ENCODE measurements at regions not wholly inside any gene's neighbourhood (a gene's known extent, or its start where the extent isn't known, plus 50 kb on each side); places are given as distances from the start of the nearest gene placed in this dataset.
A peak's percentile ranks its signal among the peaks of the same experiment; 100 is the strongest.
"Not testable (repeated sequence)": the region's sequence is repeated elsewhere in the genome, so short reads cannot be mapped to it uniquely, and the experiment has no call there.

- not testable (repeated sequence) for H3K27ac Mint-ChIP-seq (ENCODE audit: unreplicated experiment); H3K36me3 Mint-ChIP-seq (ENCODE audit: low read depth); H3K27me3 Mint-ChIP-seq (ENCODE audit: low read depth); H3K9me3 Mint-ChIP-seq (ENCODE audit: low read depth); H3K4me3 Mint-ChIP-seq (ENCODE audit: unreplicated experiment); DNase-seq (ENCODE audit: low spot score); H3K4me1 Mint-ChIP-seq (ENCODE audit: low read depth)
These were observed 208.6 kb downstream of the BCL2L11 start for GRCh38 chr2:111329309-111329708.

GRCh38 chr2:111331099-111331724 is 210.5 kb downstream of the BCL2L11 start:
- H3K27me3 Mint-ChIP-seq (ENCODE audit: low read depth); DNase-seq (ENCODE audit: low spot score); H3K4me3 Mint-ChIP-seq (ENCODE audit: unreplicated experiment); H3K4me1 Mint-ChIP-seq (ENCODE audit: low read depth); H3K36me3 Mint-ChIP-seq (ENCODE audit: low read depth); H3K27ac Mint-ChIP-seq (ENCODE audit: unreplicated experiment); H3K9me3 Mint-ChIP-seq (ENCODE audit: low read depth): not testable (repeated sequence)

- not testable (repeated sequence) for DNase-seq (ENCODE audit: low spot score); H3K27me3 Mint-ChIP-seq (ENCODE audit: low read depth); H3K4me1 Mint-ChIP-seq (ENCODE audit: low read depth); H3K27ac Mint-ChIP-seq (ENCODE audit: unreplicated experiment); H3K36me3 Mint-ChIP-seq (ENCODE audit: low read depth); H3K4me3 Mint-ChIP-seq (ENCODE audit: unreplicated experiment); H3K9me3 Mint-ChIP-seq (ENCODE audit: low read depth)
These were observed 214.7 kb downstream of the BCL2L11 start for GRCh38 chr2:111335220-111335907.

- not testable (repeated sequence) for H3K4me1 Mint-ChIP-seq (ENCODE audit: low read depth); H3K27ac Mint-ChIP-seq (ENCODE audit: unreplicated experiment); H3K4me3 Mint-ChIP-seq (ENCODE audit: unreplicated experiment); H3K36me3 Mint-ChIP-seq (ENCODE audit: low read depth); DNase-seq (ENCODE audit: low spot score); H3K27me3 Mint-ChIP-seq (ENCODE audit: low read depth); H3K9me3 Mint-ChIP-seq (ENCODE audit: low read depth)
These were observed 217.8 kb downstream of the BCL2L11 start for GRCh38 chr2:111338474-111338873.

- H3K9me3 Mint-ChIP-seq (ENCODE audit: low read depth); H3K27me3 Mint-ChIP-seq (ENCODE audit: low read depth); H3K27ac Mint-ChIP-seq (ENCODE audit: unreplicated experiment); H3K36me3 Mint-ChIP-seq (ENCODE audit: low read depth); H3K4me3 Mint-ChIP-seq (ENCODE audit: unreplicated experiment); H3K4me1 Mint-ChIP-seq (ENCODE audit: low read depth); DNase-seq (ENCODE audit: low spot score): not testable (repeated sequence)
These were observed 218.8 kb downstream of the BCL2L11 start for GRCh38 chr2:111339476-111339875.

- H3K36me3 Mint-ChIP-seq (ENCODE audit: low read depth); H3K9me3 Mint-ChIP-seq (ENCODE audit: low read depth); H3K27me3 Mint-ChIP-seq (ENCODE audit: low read depth); H3K4me3 Mint-ChIP-seq (ENCODE audit: unreplicated experiment); DNase-seq (ENCODE audit: low spot score): not testable (repeated sequence)
- peaks cover 11% of the 10 kb centered on the region for H3K4me1 Mint-ChIP-seq (ENCODE audit: low read depth)
- H3K27ac Mint-ChIP-seq (ENCODE audit: unreplicated experiment), result peak overlapping the region; percentile 49
These were observed 223.9 kb downstream of the BCL2L11 start for GRCh38 chr2:111344590-111344989.

- not testable (repeated sequence) for H3K4me3 Mint-ChIP-seq (ENCODE audit: unreplicated experiment)
- H3K27ac Mint-ChIP-seq (ENCODE audit: unreplicated experiment), result peak overlapping the region; percentile 71
These were observed 224.7 kb downstream of the BCL2L11 start for GRCh38 chr2:111345439-111345838.

GRCh38 chr2:111346018-111346930 is 225.6 kb downstream of the BCL2L11 start:
- not testable (repeated sequence) for H3K9me3 Mint-ChIP-seq (ENCODE audit: low read depth); H3K4me3 Mint-ChIP-seq (ENCODE audit: unreplicated experiment); H3K4me1 Mint-ChIP-seq (ENCODE audit: low read depth); H3K27me3 Mint-ChIP-seq (ENCODE audit: low read depth); DNase-seq (ENCODE audit: low spot score); H3K36me3 Mint-ChIP-seq (ENCODE audit: low read depth)
- H3K27ac Mint-ChIP-seq (ENCODE audit: unreplicated experiment), result peak overlapping the region; percentile 41

More at GRCh38 chr2:111345439-111345838, 224.7 kb downstream of the BCL2L11 start:
- H3K36me3 Mint-ChIP-seq (ENCODE audit: low read depth); H3K9me3 Mint-ChIP-seq (ENCODE audit: low read depth); H3K27me3 Mint-ChIP-seq (ENCODE audit: low read depth); DNase-seq (ENCODE audit: low spot score): not testable (repeated sequence)
- H3K4me1 Mint-ChIP-seq (ENCODE audit: low read depth), result peaks cover 11% of the 10 kb centered on the region

- not testable (repeated sequence) for H3K9me3 Mint-ChIP-seq (ENCODE audit: low read depth); H3K4me1 Mint-ChIP-seq (ENCODE audit: low read depth); H3K4me3 Mint-ChIP-seq (ENCODE audit: unreplicated experiment); DNase-seq (ENCODE audit: low spot score); H3K36me3 Mint-ChIP-seq (ENCODE audit: low read depth); H3K27me3 Mint-ChIP-seq (ENCODE audit: low read depth); H3K27ac Mint-ChIP-seq (ENCODE audit: unreplicated experiment)
These were observed 227.0 kb downstream of the BCL2L11 start for GRCh38 chr2:111347695-111348094.

- not testable (repeated sequence) for DNase-seq (ENCODE audit: low spot score); H3K27me3 Mint-ChIP-seq (ENCODE audit: low read depth); H3K4me1 Mint-ChIP-seq (ENCODE audit: low read depth); H3K4me3 Mint-ChIP-seq (ENCODE audit: unreplicated experiment); H3K36me3 Mint-ChIP-seq (ENCODE audit: low read depth); H3K9me3 Mint-ChIP-seq (ENCODE audit: low read depth); H3K27ac Mint-ChIP-seq (ENCODE audit: unreplicated experiment)
These were observed 227.6 kb downstream of the BCL2L11 start for GRCh38 chr2:111348316-111348715.

GRCh38 chr2:111355022-111355817 is 234.5 kb downstream of the BCL2L11 start:
- H3K27me3 Mint-ChIP-seq (ENCODE audit: low read depth); H3K9me3 Mint-ChIP-seq (ENCODE audit: low read depth); DNase-seq (ENCODE audit: low spot score); H3K36me3 Mint-ChIP-seq (ENCODE audit: low read depth); H3K4me3 Mint-ChIP-seq (ENCODE audit: unreplicated experiment): not testable (repeated sequence)
- Mint-ChIP-seq H3K4me1 (ENCODE audit: low read depth) (peaks cover 12% of the 10 kb centered on the region), H3K27ac (ENCODE audit: unreplicated experiment) (peak overlapping the region; percentile 89)

Data from chondrocyte (in vitro differentiated cells).